ENCODE measurements at regions not wholly inside any gene's neighbourhood (a gene's known extent, or its start where the extent isn't known, plus 50 kb on each side); places are given as distances from the start of the nearest gene placed in this dataset.

DNA sequence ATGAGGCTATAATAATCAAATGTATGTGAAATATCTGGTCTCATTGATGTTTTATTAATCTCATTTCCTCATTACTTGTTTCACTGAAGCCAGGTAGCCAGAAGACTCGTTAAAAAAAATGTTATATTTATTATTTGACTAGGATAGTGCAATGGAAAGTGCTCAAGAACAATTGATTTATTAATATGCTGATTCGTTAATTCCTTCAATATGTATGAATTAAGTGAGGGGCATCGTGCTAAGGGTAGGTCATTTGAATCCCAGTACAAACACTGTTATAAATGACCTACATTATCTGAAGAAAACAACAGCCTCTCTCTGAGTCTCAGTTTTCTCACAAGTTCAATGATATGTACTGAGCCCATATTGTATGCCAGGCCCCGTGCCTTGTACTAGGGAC lies 214.2 kb upstream of the GPRIN3 start:
- TF ChIP-seq, protein P1, sequence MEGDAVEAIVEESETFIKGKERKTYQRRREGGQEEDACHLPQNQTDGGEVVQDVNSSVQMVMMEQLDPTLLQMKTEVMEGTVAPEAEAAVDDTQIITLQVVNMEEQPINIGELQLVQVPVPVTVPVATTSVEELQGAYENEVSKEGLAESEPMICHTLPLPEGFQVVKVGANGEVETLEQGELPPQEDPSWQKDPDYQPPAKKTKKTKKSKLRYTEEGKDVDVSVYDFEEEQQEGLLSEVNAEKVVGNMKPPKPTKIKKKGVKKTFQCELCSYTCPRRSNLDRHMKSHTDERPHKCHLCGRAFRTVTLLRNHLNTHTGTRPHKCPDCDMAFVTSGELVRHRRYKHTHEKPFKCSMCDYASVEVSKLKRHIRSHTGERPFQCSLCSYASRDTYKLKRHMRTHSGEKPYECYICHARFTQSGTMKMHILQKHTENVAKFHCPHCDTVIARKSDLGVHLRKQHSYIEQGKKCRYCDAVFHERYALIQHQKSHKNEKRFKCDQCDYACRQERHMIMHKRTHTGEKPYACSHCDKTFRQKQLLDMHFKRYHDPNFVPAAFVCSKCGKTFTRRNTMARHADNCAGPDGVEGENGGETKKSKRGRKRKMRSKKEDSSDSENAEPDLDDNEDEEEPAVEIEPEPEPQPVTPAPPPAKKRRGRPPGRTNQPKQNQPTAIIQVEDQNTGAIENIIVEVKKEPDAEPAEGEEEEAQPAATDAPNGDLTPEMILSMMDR (conservative IDR thresholded peaks at IDR 0.05) = no peak
- Histone ChIP-seq H3K18ac (ENCODE audit: insufficient read length, low read depth, low read length) (no peak overlapping the region), H2BK20ac (ENCODE audit: low read depth, low read length, poor library complexity, severe bottlenecking) (no peak overlapping the region), H2BK12ac (ENCODE audit: insufficient read length, low read depth, low read length) (no peak overlapping the region), H2AFZ (ENCODE audit: low read length) (no peak overlapping the region), H3K23ac (ENCODE audit: insufficient read length, low read depth, low read length) (no peak overlapping the region), H4K5ac (ENCODE audit: insufficient read length, low read depth, low read length) (no peak overlapping the region), H3K79me2 (ENCODE audit: insufficient read depth, low read length) (no peaks in the 10 kb centered on the region), H4K8ac (replicated peaks; ENCODE audit: insufficient read length, low read depth, low read length) (no peak overlapping the region), H3K27me3 (ENCODE audit: insufficient read depth, low read length) (no peaks in the 10 kb centered on the region), H3K4ac (ENCODE audit: low read depth, low read length) (no peak overlapping the region), H3K23me2 (ENCODE audit: insufficient read length, low read depth, low read length, poor library complexity, severe bottlenecking) (no peaks in the 10 kb centered on the region), H3K79me1 (ENCODE audit: insufficient read depth, low read depth, low read length, poor library complexity, severe bottlenecking) (no peaks in the 10 kb centered on the region), H3K14ac (ENCODE audit: insufficient read depth, low read length) (no peak overlapping the region), H3K27ac (ENCODE audit: insufficient read length, low read depth, low read length) (no peak overlapping the region), H4K20me1 (ENCODE audit: control insufficient read depth, insufficient read depth, insufficient read length) (no peaks in the 10 kb centered on the region), H3K4me1 (ENCODE audit: insufficient read depth, low read length) (no peaks in the 10 kb centered on the region), H3K56ac (ENCODE audit: insufficient read length, low read depth, low read length) (no peak overlapping the region), H2BK5ac (ENCODE audit: insufficient read length, low read length) (no peak overlapping the region), H3T11ph (ENCODE audit: low read length) (no peak overlapping the region), H2AK5ac (ENCODE audit: insufficient read length, low read length) (no peak overlapping the region), H2BK15ac (ENCODE audit: low read depth, low read length) (no peak overlapping the region), H2BK120ac (ENCODE audit: low read depth, low read length, poor library complexity, severe bottlenecking) (no peak overlapping the region), H3K9me3 (ENCODE audit: control insufficient read depth, low read depth, low read length) (no peaks in the 10 kb centered on the region), H4K91ac (ENCODE audit: insufficient read length, low read depth, low read length) (no peak overlapping the region), H3K4me2 (ENCODE audit: insufficient read depth, insufficient read length, low read length) (no peak overlapping the region), H3K9ac (ENCODE audit: extremely low read depth, insufficient read length, low read length) (no peak overlapping the region)
- no peak overlapping the region for H3K27ac Mint-ChIP-seq
- H3K4me3 Mint-ChIP-seq = no peak overlapping the region
- H3K4me1 Mint-ChIP-seq = no peaks in the 10 kb centered on the region
- WGBS (ENCODE audit: extremely low coverage, insufficient read length, low lambda C conversion rate) = no CpG with 5 or more reads among the region's 4 CpGs
- no peaks in the 10 kb centered on the region for H3K9me3 Mint-ChIP-seq
- no peak for DNase-seq
- H3K27me3 Mint-ChIP-seq (ENCODE audit: low read depth) = no peaks in the 10 kb centered on the region; the same call in 1 of the 2 replicates
- no peaks in the 10 kb centered on the region for H3K36me3 Mint-ChIP-seq (ENCODE audit: insufficient read depth in 1 of 3, low read depth in 3 of 3)

Data from H9 (cell line).